ENCODE measurements at regions not wholly inside any gene's neighbourhood (a gene's known extent, or its start where the extent isn't known, plus 50 kb on each side); places are given as distances from the start of the nearest gene placed in this dataset.
A peak's percentile ranks its signal among the peaks of the same experiment; 100 is the strongest.
"Not testable (repeated sequence)": the region's sequence is repeated elsewhere in the genome, so short reads cannot be mapped to it uniquely, and the experiment has no call there.

GRCh38 chr15:44849701-44850403 lies 106.6 kb upstream of the TERB2 start:
- not testable (repeated sequence) for DNase-seq

GRCh38 chr15:44853304-44853950 lies 103.1 kb upstream of the TERB2 start:
- DNase-seq, result peak; percentile 81

GRCh38 chr15:44854696-44855095 lies 101.8 kb upstream of the TERB2 start:
- DNase-seq, result not testable (repeated sequence)

GRCh38 chr15:44856284-44856683 lies 100.2 kb upstream of the TERB2 start:
- DNase-seq, result not testable (repeated sequence)

GRCh38 chr15:44857164-44857710 lies 99.2 kb upstream of the TERB2 start:
- not testable (repeated sequence) for DNase-seq

GRCh38 chr15:44859088-44859487 lies 97.4 kb upstream of the TERB2 start:
- not testable (repeated sequence) for DNase-seq

- not testable (repeated sequence) for DNase-seq
Observed at GRCh38 chr15:44860168-44860567, 96.3 kb upstream of the TERB2 start.

- DNase-seq, result no peak
Observed at GRCh38 chr15:44861439-44861910, 95.0 kb upstream of the TERB2 start.

- no peak for DNase-seq
Observed at GRCh38 chr15:44861917-44862316, 94.6 kb upstream of the TERB2 start.

GRCh38 chr15:44862866-44863265 lies 93.6 kb upstream of the TERB2 start:
- not testable (repeated sequence) for DNase-seq

GRCh38 chr15:44868100-44868499 lies 88.4 kb upstream of the TERB2 start:
- not testable (repeated sequence) for DNase-seq

- DNase-seq, result not testable (repeated sequence)
Observed at GRCh38 chr15:44870125-44870524, 86.4 kb upstream of the TERB2 start.

GRCh38 chr15:44873103-44873502 lies 83.4 kb upstream of the TERB2 start:
- no peak for DNase-seq

- DNase-seq, result no peak
Observed at GRCh38 chr15:44879066-44879465, 77.4 kb upstream of the TERB2 start.

GRCh38 chr15:44882499-44882968 lies 74.0 kb upstream of the TERB2 start:
- DNase-seq, result peak; percentile 95

- peak; percentile 60 for DNase-seq
Observed at GRCh38 chr15:44883199-44883877, 73.1 kb upstream of the TERB2 start.

GRCh38 chr15:44898890-44899651 lies 57.4 kb upstream of the TERB2 start:
- DNase-seq, result peak; percentile 31

- DNase-seq, result peak; percentile 71
Observed at GRCh38 chr15:44899775-44900174, 56.7 kb upstream of the TERB2 start.

- DNase-seq, result not testable (repeated sequence)
Observed at GRCh38 chr15:44900796-44901195, 55.7 kb upstream of the TERB2 start.

- not testable (repeated sequence) for DNase-seq
Observed at GRCh38 chr15:44903281-44903680, 53.2 kb upstream of the TERB2 start.

- not testable (repeated sequence) for DNase-seq
Observed at GRCh38 chr15:44904651-44905340, 51.7 kb upstream of the TERB2 start.

Data from activated CD4-positive, alpha-beta T cell treated with anti-CD3 and anti-CD28 coated beads, Interleukin-10, Interleukin-2, amounts not matched to agents 100 ng/mL and 50 ng/mL, durations not matched to agents 16 hours and 8 hours (primary cell).